Suprapubic skin (tissue), 2 donors: ENCODE measurements at regions not wholly inside any gene's neighbourhood (a gene's known extent, or its start where the extent isn't known, plus 50 kb on each side); places are given as distances from the start of the nearest gene placed in this dataset.

ENCODE experiments used
- EP300 ChIP-seq: sonication (generic); formaldehyde crosslinking; IDR thresholded peaks from one replicate; pipeline ENCODE4 v1.6.1; 2017; ENCODE audit warnings: antibody characterized with exemption
- POLR2A ChIP-seq, 2 donors: fragments of 450-650 bp; IDR thresholded peaks; one replicate each; pipeline ENCODE4 v1.6.1; 2017; ENCODE audit warnings: antibody characterized with exemption in 2 of 2, mild to moderate bottlenecking in 2 of 2, moderate library complexity in 2 of 2

GRCh38 chr5:106730912-106731311 lies 939.8 kb downstream of the EFNA5 start:
- TF ChIP-seq POLR2A (IDR thresholded peaks at IDR 0.05) (no peak), EP300 (no peak)
